C4-2B (cell line): ENCODE measurements at regions not wholly inside any gene's neighbourhood (a gene's known extent, or its start where the extent isn't known, plus 50 kb on each side); places are given as distances from the start of the nearest gene placed in this dataset.

Source experiments
- H3K27ac ChIP-seq: fragments of 450-650 bp; 2 replicates; pipeline ENCODE4 v1.5.1; 2017
- CTCF ChIP-seq: fragments of 450-650 bp; conservative IDR thresholded peaks from 2 replicates; pipeline ENCODE4 v1.5.1; 2017; ENCODE audit warnings: mild to moderate bottlenecking
- ZFX ChIP-seq: fragments of 450-650 bp; IDR thresholded peaks from 2 replicates; pipeline ENCODE4 v1.6.1; 2017

GRCh38 chr16:50866806-50867205 lies 124.9 kb downstream of the CYLD start:
- TF ChIP-seq CTCF (no peak), ZFX (no peak)
- no peak overlapping the region for H3K27ac ChIP-seq

- no peak overlapping the region for H3K27ac ChIP-seq
- no peak for TF ChIP-seq ZFX
- TF ChIP-seq CTCF = no peak
Measured at GRCh38 chr16:50864386-50864785, 122.5 kb downstream of the CYLD start.

- TF ChIP-seq CTCF (no peak), ZFX (no peak)
- no peak overlapping the region for H3K27ac ChIP-seq
Measured at GRCh38 chr16:50863644-50864144, 121.8 kb downstream of the CYLD start.

GRCh38 chr16:50862818-50863643 lies 121.1 kb downstream of the CYLD start:
- no peak overlapping the region for H3K27ac ChIP-seq
- TF ChIP-seq ZFX (no peak), CTCF (no peak)

GRCh38 chr16:50861970-50862411 lies 120.1 kb downstream of the CYLD start:
- H3K27ac ChIP-seq = no peak overlapping the region
- TF ChIP-seq ZFX (no peak), CTCF (no peak)

GRCh38 chr16:50861451-50861850 lies 119.6 kb downstream of the CYLD start:
- H3K27ac ChIP-seq = no peak overlapping the region
- TF ChIP-seq ZFX = no peak

GRCh38 chr16:50859628-50860360 lies 117.9 kb downstream of the CYLD start:
- no peak overlapping the region for H3K27ac ChIP-seq
- no peak for TF ChIP-seq ZFX
- TF ChIP-seq CTCF = no peak
